ENCODE measurements at regions not wholly inside any gene's neighbourhood (a gene's known extent, or its start where the extent isn't known, plus 50 kb on each side); places are given as distances from the start of the nearest gene placed in this dataset.

- Mint-ChIP-seq H3K4me1 (no peaks in the 10 kb centered on the region), H3K27me3 (no peaks in the 10 kb centered on the region), H3K27ac (no peak overlapping the region), H3K36me3 (ENCODE audit: low read depth) (no peaks in the 10 kb centered on the region), H3K9me3 (ENCODE audit: low read depth) (no peaks in the 10 kb centered on the region), H3K4me3 (no peak overlapping the region)
- no peak for ATAC-seq
- POLR2A ChIA-PET, result no interaction called here
- DNase-seq, result no peak
- intact Hi-C loops (cut with DNase I, micrococcal nuclease), result no loop called here
- CTCF ChIA-PET, result no interaction called here
These were observed 375.1 kb upstream of the RBMS3 start for GRCh38 chr3:28905798-28906197.

GRCh38 chr3:28906561-28907310, 374.1 kb upstream of the RBMS3 start:
- no peaks in the 10 kb centered on the region for H3K9me3 Mint-ChIP-seq (ENCODE audit: low read depth)
- POLR2A ChIA-PET, result no interaction called here
- ATAC-seq, result no peak
- no peak for DNase-seq
- no peak overlapping the region for H3K4me3 Mint-ChIP-seq
- CTCF ChIA-PET, result no interaction called here
- no peaks in the 10 kb centered on the region for H3K27me3 Mint-ChIP-seq
- no peaks in the 10 kb centered on the region for H3K36me3 Mint-ChIP-seq (ENCODE audit: low read depth)
- intact Hi-C loops (cut with DNase I, micrococcal nuclease), result no loop called here
- no peaks in the 10 kb centered on the region for H3K4me1 Mint-ChIP-seq
- no peak overlapping the region for H3K27ac Mint-ChIP-seq

- Mint-ChIP-seq H3K4me3 (no peak overlapping the region), H3K36me3 (ENCODE audit: low read depth) (no peaks in the 10 kb centered on the region), H3K4me1 (no peaks in the 10 kb centered on the region), H3K27ac (no peak overlapping the region), H3K9me3 (ENCODE audit: low read depth) (no peaks in the 10 kb centered on the region), H3K27me3 (peaks cover 2% of the 10 kb centered on the region)
- ATAC-seq (peak; percentile 36), DNase-seq (no peak)
- ChIA-PET CTCF (no interaction called here), POLR2A (no interaction called here)
- intact Hi-C loops (cut with DNase I, micrococcal nuclease), result no loop called here
These were observed 373.3 kb upstream of the RBMS3 start for GRCh38 chr3:28907616-28908015.

- intact Hi-C loops (cut with DNase I, micrococcal nuclease), result loop anchor here in 1 of 2 experiments (10.0 kb wide), 1 partner anchor 1282 kb away; no protein-coding TSS in a partner anchor
- no peak for DNase-seq
- Mint-ChIP-seq H3K9me3 (ENCODE audit: low read depth) (no peaks in the 10 kb centered on the region), H3K27ac (no peak overlapping the region), H3K4me3 (no peak overlapping the region), H3K4me1 (peaks cover 2% of the 10 kb centered on the region), H3K36me3 (ENCODE audit: low read depth) (no peaks in the 10 kb centered on the region), H3K27me3 (peaks cover 2% of the 10 kb centered on the region)
- ChIA-PET POLR2A (no interaction called here), CTCF (no interaction called here)
- ATAC-seq, result no peak
These were observed 368.6 kb upstream of the RBMS3 start for GRCh38 chr3:28912120-28912885.

- Mint-ChIP-seq H3K9me3 (ENCODE audit: low read depth) (no peaks in the 10 kb centered on the region), H3K36me3 (ENCODE audit: low read depth) (no peaks in the 10 kb centered on the region), H3K4me3 (no peak overlapping the region), H3K4me1 (peaks cover 2% of the 10 kb centered on the region), H3K27me3 (peaks cover 2% of the 10 kb centered on the region), H3K27ac (no peak overlapping the region)
- CTCF ChIA-PET, result interaction anchor here (0.6 to 1.4 kb wide), 5 partner anchors 46 to 426 kb away, joined by 3 read pairs; no protein-coding TSS in a partner anchor
- intact Hi-C loops (cut with DNase I, micrococcal nuclease), result loop anchor here in 1 of 2 experiments (5.0 to 10.0 kb wide), 2 partner anchors 266 to 1279 kb away; no protein-coding TSS in a partner anchor
- POLR2A ChIA-PET, result no interaction called here
- DNase-seq (peak; percentile 57), ATAC-seq (peak; percentile 51)
These were observed 364.9 kb upstream of the RBMS3 start for GRCh38 chr3:28915741-28916500.

GRCh38 chr3:28916713-28917499, 364.0 kb upstream of the RBMS3 start:
- Mint-ChIP-seq H3K4me1 (peaks cover 2% of the 10 kb centered on the region), H3K27ac (no peak overlapping the region), H3K9me3 (ENCODE audit: low read depth) (no peaks in the 10 kb centered on the region), H3K4me3 (no peak overlapping the region), H3K27me3 (peaks cover 2% of the 10 kb centered on the region), H3K36me3 (ENCODE audit: low read depth) (no peaks in the 10 kb centered on the region)
- intact Hi-C loops (cut with DNase I, micrococcal nuclease), result loop anchor here in 1 of 2 experiments (5.0 to 10.0 kb wide), 2 partner anchors 265 to 1278 kb away; no protein-coding TSS in a partner anchor
- peak; percentile 66 for ATAC-seq
- CTCF ChIA-PET, result interaction anchor here (0.6 to 1.4 kb wide), 4 partner anchors 81 to 425 kb away, joined by 3 read pairs; no protein-coding TSS in a partner anchor
- peak; percentile 25 for DNase-seq
- POLR2A ChIA-PET, result no interaction called here

GRCh38 chr3:28917895-28918475, 362.9 kb upstream of the RBMS3 start:
- no peak overlapping the region for H3K27ac Mint-ChIP-seq
- CTCF ChIA-PET, result interaction anchor here (1.1 kb wide), 1 partner anchor 70 kb away, joined by 4 read pairs; no protein-coding TSS in a partner anchor
- no peaks in the 10 kb centered on the region for H3K27me3 Mint-ChIP-seq
- DNase-seq (no peak), ATAC-seq (no peak)
- no peaks in the 10 kb centered on the region for H3K36me3 Mint-ChIP-seq (ENCODE audit: low read depth)
- no peak overlapping the region for H3K4me3 Mint-ChIP-seq
- POLR2A ChIA-PET, result no interaction called here
- no peaks in the 10 kb centered on the region for H3K9me3 Mint-ChIP-seq (ENCODE audit: low read depth)
- intact Hi-C loops (cut with DNase I, micrococcal nuclease), result loop anchor here in 1 of 2 experiments (5.0 to 10.0 kb wide), 2 partner anchors 264 to 1277 kb away; no protein-coding TSS in a partner anchor
- peaks cover 2% of the 10 kb centered on the region for H3K4me1 Mint-ChIP-seq

GRCh38 chr3:28922376-28922775, 358.5 kb upstream of the RBMS3 start:
- Mint-ChIP-seq H3K4me1 (no peaks in the 10 kb centered on the region), H3K27ac (no peak overlapping the region), H3K36me3 (ENCODE audit: low read depth) (no peaks in the 10 kb centered on the region), H3K27me3 (no peaks in the 10 kb centered on the region), H3K9me3 (ENCODE audit: low read depth) (no peaks in the 10 kb centered on the region), H3K4me3 (no peak overlapping the region)
- ATAC-seq, result no peak
- CTCF ChIA-PET, result interaction anchor here (0.6 kb wide), 1 partner anchor 397 kb away, joined by 3 read pairs; no protein-coding TSS in a partner anchor
- DNase-seq, result no peak
- POLR2A ChIA-PET, result no interaction called here
- intact Hi-C loops (cut with DNase I, micrococcal nuclease), result loop anchor here in 1 of 2 experiments (5.0 kb wide), 1 partner anchor 80 kb away; no protein-coding TSS in a partner anchor

- Mint-ChIP-seq H3K27me3 (no peaks in the 10 kb centered on the region), H3K27ac (no peak overlapping the region), H3K4me3 (no peak overlapping the region), H3K36me3 (ENCODE audit: low read depth) (no peaks in the 10 kb centered on the region), H3K4me1 (no peaks in the 10 kb centered on the region), H3K9me3 (ENCODE audit: low read depth) (no peaks in the 10 kb centered on the region)
- no peak for ATAC-seq
- ChIA-PET CTCF (no interaction called here), POLR2A (no interaction called here)
- DNase-seq, result no peak
- intact Hi-C loops (cut with DNase I, micrococcal nuclease), result loop anchor here in 1 of 2 experiments (5.0 kb wide), 1 partner anchor 82 kb away; no protein-coding TSS in a partner anchor
These were observed 356.9 kb upstream of the RBMS3 start for GRCh38 chr3:28923994-28924393.

GRCh38 chr3:28924744-28925360, 356.0 kb upstream of the RBMS3 start:
- no peaks in the 10 kb centered on the region for H3K36me3 Mint-ChIP-seq (ENCODE audit: low read depth)
- no peaks in the 10 kb centered on the region for H3K27me3 Mint-ChIP-seq
- DNase-seq (no peak), ATAC-seq (peak; percentile 64)
- POLR2A ChIA-PET, result no interaction called here
- no peaks in the 10 kb centered on the region for H3K4me1 Mint-ChIP-seq
- no peaks in the 10 kb centered on the region for H3K9me3 Mint-ChIP-seq (ENCODE audit: low read depth)
- H3K4me3 Mint-ChIP-seq, result no peak overlapping the region
- H3K27ac Mint-ChIP-seq, result no peak overlapping the region
- intact Hi-C loops (cut with DNase I, micrococcal nuclease), result loop anchor here in 1 of 2 experiments (5.0 kb wide), 1 partner anchor 83 kb away; no protein-coding TSS in a partner anchor
- CTCF ChIA-PET, result no interaction called here
